Rectal smooth muscle tissue (tissue), 1 donor: ENCODE measurements at regions not wholly inside any gene's neighbourhood (a gene's known extent, or its start where the extent isn't known, plus 50 kb on each side); places are given as distances from the start of the nearest gene placed in this dataset.

Experiments
- H3K27ac ChIP-seq: one replicate; pipeline ENCODE4 v1.7.0; 2013; ENCODE audit warnings: low read depth, low read length, inconsistent platforms
- H3K27me3 ChIP-seq: one replicate; pipeline ENCODE4 v1.7.0; 2013; ENCODE audit warnings: low read length; ENCODE audit not compliant: control insufficient read depth, insufficient read depth
- H3K36me3 ChIP-seq: one replicate; pipeline ENCODE4 v1.7.0; 2013; ENCODE audit warnings: low read length; ENCODE audit not compliant: control insufficient read depth, insufficient read depth
- H3K4me1 ChIP-seq: one replicate; pipeline ENCODE4 v1.7.0; 2013; ENCODE audit warnings: low read length; ENCODE audit not compliant: control insufficient read depth, insufficient read depth
- H3K4me3 ChIP-seq: one replicate; pipeline ENCODE4 v1.7.0; 2013; ENCODE audit warnings: low read length
- H3K9ac ChIP-seq: one replicate; pipeline ENCODE4 v1.7.0; 2013; ENCODE audit warnings: low read length

DNA sequence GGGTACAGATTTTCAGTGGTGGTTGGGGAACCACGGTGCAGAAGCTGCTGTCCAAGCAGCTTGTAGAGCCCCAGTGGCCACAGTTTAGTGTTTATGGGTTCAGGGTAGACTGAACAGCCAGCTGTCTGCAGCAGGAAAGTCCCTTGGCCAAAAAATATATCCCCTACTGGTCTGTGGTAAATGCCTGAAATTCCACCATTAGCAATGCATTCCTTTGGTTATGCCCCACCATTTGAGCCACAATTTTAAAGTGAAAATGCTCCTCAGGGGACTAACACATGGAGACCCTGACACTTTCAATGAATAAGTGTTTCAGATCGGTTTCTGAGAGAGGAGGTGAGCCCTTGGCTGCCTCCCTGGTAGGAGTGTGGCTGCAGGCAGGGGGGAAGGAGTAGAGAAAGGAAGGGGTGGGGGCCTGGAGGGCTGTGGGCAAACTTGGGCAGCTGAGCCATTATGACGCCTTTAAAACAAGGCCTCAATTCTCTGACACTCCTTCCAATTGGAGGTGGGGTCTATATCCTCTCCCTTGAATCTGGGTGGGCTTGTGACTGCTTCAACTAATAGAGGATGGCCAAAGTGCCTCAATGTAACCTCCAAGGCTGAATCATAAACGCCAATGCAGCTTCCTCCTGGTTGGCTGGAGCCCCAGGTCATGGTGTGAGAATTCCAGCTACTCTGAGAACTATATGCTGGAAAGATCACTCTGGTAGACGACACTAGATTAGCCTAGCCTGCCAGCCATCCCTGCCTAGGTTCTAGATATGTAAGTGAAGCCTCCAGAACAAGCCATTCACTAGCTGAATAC lies 75.8 kb upstream of the ATP6AP2 start:
- no peaks in the 10 kb centered on the region for H3K36me3 ChIP-seq
- no peaks in the 10 kb centered on the region for H3K4me1 ChIP-seq
- H3K27me3 ChIP-seq: no peaks in the 10 kb centered on the region
- no peak overlapping the region for H3K4me3 ChIP-seq
- H3K27ac ChIP-seq: no peak overlapping the region
- no peak overlapping the region for H3K9ac ChIP-seq

- Histone ChIP-seq H3K9ac (no peak overlapping the region), H3K4me1 (no peaks in the 10 kb centered on the region), H3K4me3 (no peak overlapping the region), H3K27ac (no peak overlapping the region), H3K27me3 (no peaks in the 10 kb centered on the region), H3K36me3 (no peaks in the 10 kb centered on the region)
Measured at GRCh38 chrX:40503094-40503493, 77.7 kb upstream of the ATP6AP2 start.

DNA sequence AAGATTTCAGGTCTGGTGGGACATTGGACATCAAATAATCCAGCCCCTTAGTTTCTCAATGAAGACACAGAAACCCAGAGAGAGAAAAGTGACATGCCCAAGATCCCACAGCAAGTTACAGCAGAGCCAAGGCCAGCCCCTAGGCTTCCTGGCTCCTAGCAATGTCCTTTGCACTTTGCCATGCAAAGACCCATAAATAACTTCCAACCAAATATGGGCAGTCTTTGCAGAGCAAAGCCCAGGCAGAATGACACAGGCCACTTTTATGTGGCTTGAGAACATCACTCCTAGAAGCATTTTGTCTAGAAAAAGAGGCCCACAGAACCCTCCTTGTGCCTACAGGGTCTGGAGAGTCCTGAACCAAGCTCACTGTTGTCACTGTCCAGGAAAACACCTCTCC lies 78.1 kb upstream of the ATP6AP2 start:
- H3K9ac ChIP-seq: no peak overlapping the region
- H3K4me3 ChIP-seq: no peak overlapping the region
- H3K27ac ChIP-seq: no peak overlapping the region
- H3K36me3 ChIP-seq: no peaks in the 10 kb centered on the region
- H3K27me3 ChIP-seq: no peaks in the 10 kb centered on the region
- no peaks in the 10 kb centered on the region for H3K4me1 ChIP-seq

DNA sequence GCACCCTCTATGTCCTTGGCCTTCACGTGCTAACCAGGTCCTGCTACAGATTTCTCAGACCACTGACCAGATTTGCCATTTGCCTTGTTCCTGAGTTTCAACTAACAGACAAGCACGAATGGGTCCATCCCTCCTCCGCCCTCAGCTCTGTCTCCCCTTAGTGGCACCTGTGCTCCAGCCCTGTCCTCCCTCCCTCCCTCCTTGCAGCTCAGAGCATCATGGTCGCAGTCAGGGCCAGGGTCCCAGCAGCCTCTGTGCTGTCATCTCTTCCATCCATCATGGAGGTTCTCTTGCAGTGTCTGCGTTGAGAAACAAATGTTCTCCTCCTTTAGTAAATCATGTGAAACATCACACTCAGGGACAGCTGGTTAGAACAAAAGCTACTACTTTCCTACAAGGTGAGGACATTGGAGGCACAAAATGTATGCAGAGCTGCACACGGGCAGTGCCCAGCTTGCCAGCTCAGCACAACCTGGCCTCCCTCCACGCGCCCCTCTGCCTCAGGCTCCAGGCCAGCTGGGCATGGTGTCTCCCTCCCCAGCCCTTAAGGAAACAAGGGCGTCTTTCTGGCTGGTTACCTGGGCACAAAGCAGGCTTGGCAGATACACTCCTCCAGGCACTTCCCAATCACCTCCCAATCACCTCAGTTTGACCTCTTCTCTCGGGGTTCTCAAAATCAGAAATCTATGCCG lies 79.5 kb upstream of the ATP6AP2 start:
- Histone ChIP-seq H3K4me3 (no peak overlapping the region), H3K27ac (no peak overlapping the region), H3K4me1 (no peaks in the 10 kb centered on the region), H3K9ac (no peak overlapping the region), H3K36me3 (no peaks in the 10 kb centered on the region), H3K27me3 (peaks cover 5% of the 10 kb centered on the region)

- Histone ChIP-seq H3K27ac (no peak overlapping the region), H3K4me1 (no peaks in the 10 kb centered on the region), H3K36me3 (no peaks in the 10 kb centered on the region), H3K9ac (no peak overlapping the region), H3K27me3 (peaks cover 5% of the 10 kb centered on the region), H3K4me3 (no peak overlapping the region)
Measured at GRCh38 chrX:40496728-40497127, 84.0 kb upstream of the ATP6AP2 start.

DNA sequence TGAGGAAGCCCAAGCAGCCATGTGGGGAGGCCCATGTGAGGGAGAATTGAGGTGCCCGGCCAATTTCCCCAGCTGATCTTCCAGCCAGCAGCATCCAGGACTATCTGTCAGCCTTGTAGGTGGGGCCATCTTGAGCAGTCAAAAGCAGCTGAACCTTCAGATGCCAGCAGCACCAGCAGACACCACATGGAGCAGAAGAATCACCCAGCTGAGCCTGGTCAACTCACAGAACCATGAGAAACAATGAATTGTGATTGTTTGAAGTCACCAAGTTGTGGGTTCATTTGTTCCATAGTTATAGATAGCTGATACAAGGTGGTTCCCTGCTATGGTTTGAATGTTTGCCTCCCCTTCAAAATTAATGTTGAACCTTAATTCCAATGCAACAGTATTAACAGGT lies 85.1 kb upstream of the ATP6AP2 start:
- Histone ChIP-seq H3K27me3 (peaks cover 5% of the 10 kb centered on the region), H3K36me3 (no peaks in the 10 kb centered on the region)

GRCh38 chrX:40494005-40494404 lies 86.8 kb upstream of the ATP6AP2 start:
- no peak overlapping the region for H3K4me3 ChIP-seq
- H3K27ac ChIP-seq: no peak overlapping the region
- no peak overlapping the region for H3K9ac ChIP-seq
- H3K27me3 ChIP-seq: peaks cover 5% of the 10 kb centered on the region
- no peaks in the 10 kb centered on the region for H3K36me3 ChIP-seq
- no peaks in the 10 kb centered on the region for H3K4me1 ChIP-seq

More for the DNA sequence above, 85.1 kb upstream of the ATP6AP2 start:
- no peaks in the 10 kb centered on the region for H3K4me1 ChIP-seq
- no peak overlapping the region for H3K9ac ChIP-seq
- no peak overlapping the region for H3K4me3 ChIP-seq
- H3K27ac ChIP-seq: no peak overlapping the region

- H3K9ac ChIP-seq: no peak overlapping the region
- no peak overlapping the region for H3K4me3 ChIP-seq
- no peak overlapping the region for H3K27ac ChIP-seq
- no peaks in the 10 kb centered on the region for H3K36me3 ChIP-seq
- H3K27me3 ChIP-seq: peaks cover 2% of the 10 kb centered on the region
- H3K4me1 ChIP-seq: no peaks in the 10 kb centered on the region
Measured at GRCh38 chrX:40488296-40488695, 92.5 kb upstream of the ATP6AP2 start.

GRCh38 chrX:40485973-40486372 lies 94.8 kb upstream of the ATP6AP2 start:
- H3K36me3 ChIP-seq: no peaks in the 10 kb centered on the region
- no peak overlapping the region for H3K4me3 ChIP-seq
- no peaks in the 10 kb centered on the region for H3K4me1 ChIP-seq
- no peak overlapping the region for H3K27ac ChIP-seq
- peaks cover 2% of the 10 kb centered on the region for H3K27me3 ChIP-seq
- no peak overlapping the region for H3K9ac ChIP-seq

DNA sequence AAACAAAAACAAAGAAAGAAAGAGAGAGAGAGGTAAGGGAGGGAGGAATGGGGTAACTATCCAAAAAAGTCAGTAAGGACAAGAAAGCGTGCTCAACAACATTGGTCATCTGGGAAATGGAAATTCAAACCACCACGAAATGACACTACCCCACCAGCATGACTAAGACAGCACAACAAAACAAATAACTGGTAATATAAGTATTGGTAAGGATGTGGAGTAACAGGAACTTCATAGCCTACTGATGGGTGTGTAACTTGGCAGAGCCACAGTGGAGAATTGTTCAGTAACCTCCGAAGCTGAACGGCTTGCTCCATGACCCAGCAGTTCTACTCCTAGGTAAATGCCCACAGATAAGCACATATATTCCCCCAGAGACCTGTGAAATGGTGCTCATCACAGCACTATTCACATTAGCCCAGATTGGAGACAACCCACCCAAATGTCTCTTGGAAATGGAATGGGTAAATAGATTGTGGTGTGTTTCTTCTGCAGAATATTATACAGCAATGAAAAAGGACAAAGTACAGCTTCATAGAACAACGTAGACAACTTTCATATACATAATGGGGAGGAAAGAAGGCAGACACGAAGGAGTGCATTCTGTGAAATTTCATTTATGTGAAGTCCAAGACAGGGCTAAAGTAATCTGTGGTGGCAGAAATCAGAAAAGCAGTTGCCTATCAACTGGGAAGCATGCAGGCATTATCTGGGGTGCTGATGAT lies 95.5 kb upstream of the ATP6AP2 start:
- Histone ChIP-seq H3K27ac (no peak overlapping the region), H3K4me3 (no peak overlapping the region), H3K36me3 (no peaks in the 10 kb centered on the region), H3K4me1 (no peaks in the 10 kb centered on the region), H3K9ac (no peak overlapping the region), H3K27me3 (peaks cover 2% of the 10 kb centered on the region)

DNA sequence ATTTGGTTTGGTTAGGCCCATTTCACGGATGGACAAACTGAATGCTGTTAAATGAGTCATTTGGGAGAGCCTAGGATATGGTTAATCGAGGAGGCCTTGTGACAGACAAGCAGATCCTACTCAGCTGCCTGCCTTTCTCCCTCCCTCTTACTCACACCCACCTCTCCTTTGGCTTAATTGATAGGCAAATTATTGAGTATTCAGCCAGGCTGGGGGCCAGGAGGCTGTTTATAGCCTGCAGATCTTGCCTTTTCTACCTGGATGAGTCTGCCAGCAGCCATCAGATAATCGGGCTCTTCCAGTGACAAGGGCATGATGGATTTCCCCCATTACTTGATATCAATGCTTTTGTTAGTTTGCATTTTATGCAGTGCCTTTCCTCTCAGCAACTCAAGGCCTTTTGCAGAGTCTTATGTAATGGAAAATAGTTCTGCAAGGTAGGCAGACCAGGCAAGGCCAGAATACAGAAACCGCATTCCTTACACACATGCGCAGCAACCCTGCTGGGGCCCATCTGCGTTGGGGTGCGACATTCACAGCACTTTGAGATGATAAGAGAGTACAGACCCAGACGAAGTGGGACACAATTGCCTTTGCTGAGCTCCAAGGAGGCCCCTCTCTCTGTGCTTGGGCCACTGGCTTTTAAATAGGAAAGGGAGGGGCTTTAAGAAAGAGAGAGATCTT lies 96.2 kb upstream of the ATP6AP2 start:
- Histone ChIP-seq H3K4me1 (no peaks in the 10 kb centered on the region), H3K27ac (no peak overlapping the region), H3K4me3 (no peak overlapping the region), H3K36me3 (no peaks in the 10 kb centered on the region), H3K27me3 (peaks cover 2% of the 10 kb centered on the region), H3K9ac (no peak overlapping the region)

DNA sequence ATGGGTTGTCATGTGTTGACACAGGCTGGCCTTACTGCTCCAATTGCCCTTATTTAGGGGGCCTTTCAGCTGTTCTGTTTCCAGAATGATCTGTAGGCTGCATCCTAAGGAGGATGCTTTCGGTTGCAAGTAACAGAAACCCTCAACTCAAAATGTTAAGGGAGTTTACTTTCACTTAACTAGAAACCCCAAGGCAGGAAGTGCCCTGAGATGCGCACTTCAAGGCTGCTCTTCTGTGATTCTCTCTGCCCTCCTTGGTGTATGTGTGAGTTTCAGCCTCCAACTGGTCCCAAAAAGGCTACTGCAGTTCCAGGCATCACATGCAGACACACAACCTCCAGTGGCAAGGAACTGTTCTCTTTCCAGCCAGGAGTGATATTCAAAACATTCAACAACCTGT lies 97.3 kb upstream of the ATP6AP2 start:
- Histone ChIP-seq H3K27ac (no peak overlapping the region), H3K27me3 (peaks cover 2% of the 10 kb centered on the region), H3K9ac (no peak overlapping the region), H3K4me3 (no peak overlapping the region), H3K4me1 (no peaks in the 10 kb centered on the region), H3K36me3 (no peaks in the 10 kb centered on the region)
